H9 (cell line): ENCODE measurements at regions not wholly inside any gene's neighbourhood (a gene's known extent, or its start where the extent isn't known, plus 50 kb on each side); places are given as distances from the start of the nearest gene placed in this dataset.

ENCODE experiments used
- DNase-seq: peaks from one replicate; pipeline ENCODE4 v3.0.0-alpha.2; 2017
- H2AFZ ChIP-seq: one replicate; pipeline ENCODE4 v1.6.1; 2013; ENCODE audit warnings: mild to moderate bottlenecking, low read length, control low read depth, moderate library complexity
- H2AK5ac ChIP-seq: 2 replicates; pipeline ENCODE4 v1.6.1; 2013; ENCODE audit warnings: low read length, control low read depth, mixed read lengths; ENCODE audit not compliant: insufficient read length
- H2BK120ac ChIP-seq: one replicate; pipeline ENCODE4 v1.6.1; 2013; ENCODE audit warnings: low read depth, mild to moderate bottlenecking, low read length, control low read depth, inconsistent platforms; ENCODE audit not compliant: poor library complexity, severe bottlenecking
- H2BK12ac ChIP-seq: 2 replicates; pipeline ENCODE4 v1.6.1; 2013; ENCODE audit warnings: low read length, control low read depth, mixed read lengths, low read depth; ENCODE audit not compliant: insufficient read length
- H2BK15ac ChIP-seq: 2 replicates; pipeline ENCODE4 v1.6.1; 2013; ENCODE audit warnings: low read depth, low read length, control low read depth
- H2BK20ac ChIP-seq: one replicate; pipeline ENCODE4 v1.6.1; 2013; ENCODE audit warnings: low read depth, mild to moderate bottlenecking, low read length, control low read depth, inconsistent platforms; ENCODE audit not compliant: poor library complexity, severe bottlenecking
- H2BK5ac ChIP-seq: 2 replicates; pipeline ENCODE4 v1.6.1; 2013; ENCODE audit warnings: low read length, control low read depth, mixed read lengths; ENCODE audit not compliant: insufficient read length
- H3K14ac ChIP-seq: 2 replicates; pipeline ENCODE4 v1.6.1; 2013; ENCODE audit warnings: low read length, control low read depth; ENCODE audit not compliant: insufficient read depth
- H3K18ac ChIP-seq: 2 replicates; pipeline ENCODE4 v1.6.1; 2013; ENCODE audit warnings: low read depth, mild to moderate bottlenecking, mixed read lengths, low read length, control low read depth; ENCODE audit not compliant: insufficient read length
- H3K23ac ChIP-seq: 2 replicates; pipeline ENCODE4 v1.6.1; 2013; ENCODE audit warnings: low read length, control low read depth, mixed read lengths, low read depth; ENCODE audit not compliant: insufficient read length
- H3K23me2 ChIP-seq: 2 replicates; pipeline ENCODE4 v1.6.1; 2013; ENCODE audit warnings: low read depth, mild to moderate bottlenecking, mixed read lengths, low read length, control low read depth; ENCODE audit not compliant: insufficient read length, poor library complexity, severe bottlenecking
- H3K27ac ChIP-seq: 2 replicates; pipeline ENCODE4 v1.5.1; 2013; ENCODE audit warnings: low read length, control low read depth, mixed read lengths, low read depth; ENCODE audit not compliant: insufficient read length
- H3K27me3 ChIP-seq: 2 replicates; pipeline ENCODE4 v1.6.1; 2013; ENCODE audit warnings: low read length, control low read depth, inconsistent platforms; ENCODE audit not compliant: insufficient read depth
- H3K4ac ChIP-seq: 2 replicates; pipeline ENCODE4 v1.6.1; 2013; ENCODE audit warnings: low read depth, mild to moderate bottlenecking, control low read depth, inconsistent platforms, low read length, moderate library complexity
- H3K4me1 ChIP-seq: 2 replicates; pipeline ENCODE4 v1.6.1; 2013; ENCODE audit warnings: low read length, control low read depth, inconsistent platforms; ENCODE audit not compliant: insufficient read depth
- H3K4me2 ChIP-seq: 2 replicates; pipeline ENCODE4 v1.6.1; 2013; ENCODE audit warnings: low read length, control low read depth, mixed read lengths; ENCODE audit not compliant: insufficient read length, insufficient read depth
- H3K56ac ChIP-seq: 2 replicates; pipeline ENCODE4 v1.6.1; 2013; ENCODE audit warnings: low read depth, mild to moderate bottlenecking, mixed read lengths, low read length, control low read depth; ENCODE audit not compliant: insufficient read length
- H3K79me1 ChIP-seq: 2 replicates; pipeline ENCODE4 v1.6.1; 2013; ENCODE audit warnings: low read depth, mild to moderate bottlenecking, moderate library complexity, low read length, control low read depth, inconsistent platforms; ENCODE audit not compliant: insufficient read depth, poor library complexity, severe bottlenecking
- H3K79me2 ChIP-seq: 2 replicates; pipeline ENCODE4 v1.6.1; 2013; ENCODE audit warnings: low read length, control low read depth, inconsistent platforms; ENCODE audit not compliant: insufficient read depth
- H3K9ac ChIP-seq: 2 replicates; pipeline ENCODE4 v1.6.1; 2013; ENCODE audit warnings: low read length, control low read depth, mixed read lengths; ENCODE audit not compliant: insufficient read length; ENCODE audit errors: extremely low read depth
- H3K9me3 ChIP-seq: one replicate; pipeline ENCODE4 v1.6.1; 2013; ENCODE audit warnings: low read depth, low read length, inconsistent platforms; ENCODE audit not compliant: control insufficient read depth
- H3T11ph ChIP-seq: one replicate; pipeline ENCODE4 v1.6.1; 2013; ENCODE audit warnings: mild to moderate bottlenecking, low read length, control low read depth, inconsistent platforms
- H4K20me1 ChIP-seq: one replicate; pipeline ENCODE4 v1.6.1; 2013; ENCODE audit not compliant: control insufficient read depth, insufficient read length, insufficient read depth
- H4K5ac ChIP-seq: 2 replicates; pipeline ENCODE4 v1.6.1; 2013; ENCODE audit warnings: low read depth, mild to moderate bottlenecking, mixed read lengths, low read length, control low read depth; ENCODE audit not compliant: insufficient read length
- H4K8ac ChIP-seq: replicated peaks from 2 replicates; pipeline ENCODE4 v1.6.1; 2013; ENCODE audit warnings: low read length, control low read depth, mixed read lengths, low read depth; ENCODE audit not compliant: insufficient read length
- H4K91ac ChIP-seq: 2 replicates; pipeline ENCODE4 v1.6.1; 2013; ENCODE audit warnings: low read depth, mild to moderate bottlenecking, moderate library complexity, mixed read lengths, low read length, control low read depth; ENCODE audit not compliant: insufficient read length
- H3K27ac Mint-ChIP-seq, 3 experiments: 2 replicates in 2 of 3; 3 replicates in 1 of 3; pipeline ENCODE4 v1.8.0; 2020 to 2021; ENCODE audit warnings: mixed read lengths in 3 of 3, mild to moderate bottlenecking in 1 of 3, moderate library complexity in 1 of 3
- H3K27me3 Mint-ChIP-seq: 2 replicates; pipeline ENCODE4 v1.8.0; 2021; ENCODE audit warnings: low read depth, mild to moderate bottlenecking, moderate library complexity, mixed read lengths
- H3K36me3 Mint-ChIP-seq, 3 experiments: 2 replicates in 2 of 3; 3 replicates in 1 of 3; pipeline ENCODE4 v1.8.0; 2020 to 2021; ENCODE audit warnings: low read depth in 3 of 3, mixed read lengths in 3 of 3; ENCODE audit not compliant: insufficient read depth in 1 of 3
- H3K4me1 Mint-ChIP-seq, 2 experiments: 2 replicates each; pipeline ENCODE4 v1.8.0; 2020; ENCODE audit warnings: mixed read lengths in 2 of 2
- H3K4me3 Mint-ChIP-seq, 2 experiments: 2 replicates in 1 of 2; 3 replicates in 1 of 2; pipeline ENCODE4 v1.8.0; 2020 to 2021; ENCODE audit warnings: mild to moderate bottlenecking in 2 of 2, mixed read lengths in 2 of 2, moderate library complexity in 1 of 2
- H3K9me3 Mint-ChIP-seq, 2 experiments: 2 replicates in 1 of 2; 3 replicates in 1 of 2; pipeline ENCODE4 v1.8.0; 2020; ENCODE audit warnings: mild to moderate bottlenecking in 2 of 2, mixed read lengths in 2 of 2, moderate library complexity in 1 of 2
- CTCF ChIP-seq: fragments of 200-600 bp; sonication (generic); conservative IDR thresholded peaks from 3 replicates; pipeline ENCODE4 v1.8.0; 2021; ENCODE audit warnings: antibody characterized with exemption, mild to moderate bottlenecking
- WGBS: extraction: QIAGEN DNeasy Blood & Tissue Kit; methylation state at CpG from one replicate; pipeline ENCODE4 v1.1.7; 2013; ENCODE audit warnings: missing lambda C conversion rate, low lambda C conversion rate, mixed read lengths; ENCODE audit not compliant: insufficient read length; ENCODE audit errors: extremely low coverage; 5-methylcytosine and 5-hydroxymethylcytosine counted together

GRCh38 chr1:208903251-208903905, 659.2 kb upstream of the PLXNA2 start:
- Mint-ChIP-seq H3K36me3 (no peaks in the 10 kb centered on the region), H3K9me3 (no peaks in the 10 kb centered on the region; a peak in 1 of 5 replicates), H3K27me3 (no peaks in the 10 kb centered on the region; the same call in 1 of the 2 replicates), H3K27ac (peak overlapping the region in 1 of 3 experiments; percentile 4; a peak in 1 of 7 replicates), H3K4me1 (peaks cover 5 to 9% of the 10 kb centered on the region in 2 experiments; a peak in 2 of 4 replicates), H3K4me3 (no peak overlapping the region)
- no peak overlapping the region for H2BK20ac ChIP-seq
- H4K91ac ChIP-seq = no peak overlapping the region
- no CpG with 5 or more reads among the region's 7 CpGs for WGBS
- no peak overlapping the region for H3K9ac ChIP-seq
- no peak overlapping the region for H2AFZ ChIP-seq
- no peaks in the 10 kb centered on the region for H3K9me3 ChIP-seq
- H3K79me2 ChIP-seq = no peaks in the 10 kb centered on the region
- no peak overlapping the region for H4K8ac ChIP-seq
- no peak overlapping the region for H3K18ac ChIP-seq
- no peak overlapping the region for H3K56ac ChIP-seq
- H2BK15ac ChIP-seq = no peak overlapping the region
- no peak overlapping the region for H3K27ac ChIP-seq
- no peak overlapping the region for H2BK5ac ChIP-seq
- no peaks in the 10 kb centered on the region for H4K20me1 ChIP-seq
- no peak overlapping the region for H3K23ac ChIP-seq
- no peaks in the 10 kb centered on the region for H3K27me3 ChIP-seq
- no peak overlapping the region for H2BK12ac ChIP-seq
- no peak overlapping the region for H2AK5ac ChIP-seq
- no peak overlapping the region for H3T11ph ChIP-seq
- H3K23me2 ChIP-seq = no peaks in the 10 kb centered on the region
- no peak overlapping the region for H4K5ac ChIP-seq
- H3K4ac ChIP-seq = no peak overlapping the region
- no peak overlapping the region for H3K14ac ChIP-seq
- H3K4me2 ChIP-seq = no peak overlapping the region
- no peaks in the 10 kb centered on the region for H3K79me1 ChIP-seq
- no peak overlapping the region for H2BK120ac ChIP-seq
- no peak for TF ChIP-seq CTCF
- no peak for DNase-seq
- no peaks in the 10 kb centered on the region for H3K4me1 ChIP-seq
